Endothelial cell of umbilical vein (primary cell): ENCODE measurements at regions not wholly inside any gene's neighbourhood (a gene's known extent, or its start where the extent isn't known, plus 50 kb on each side); places are given as distances from the start of the nearest gene placed in this dataset.

Source experiments
- BruUV-seq: library from RNA; stranded (reverse); fragments of 400-500 nt; replicated peaks from 2 replicates; lab custom pipeline; 2021; lab: Mats Ljungman, UMichigan
- CTCF ChIA-PET: fragments of 300-600, 350-600 bp; sonication (Branson Sonifier 250); formaldehyde crosslinking; loops from one replicate; lab custom pipeline; 2021; ENCODE audit warnings: antibody characterized with exemption, inconsistent platforms; lab: Charles Lee
- POLR2A ChIA-PET: fragments of 300-600, 350-600 bp; sonication (Branson Sonifier 250); formaldehyde crosslinking; loops from one replicate; lab custom pipeline; 2021; ENCODE audit warnings: antibody characterized with exemption, inconsistent platforms; lab: Charles Lee
- DNase-seq: peaks from one replicate; pipeline ENCODE4 v3.0.0-alpha.2; 2011; ENCODE audit warnings: low read depth, low spot score
- FAIRE-seq: peaks from 2 replicates; lab custom pipeline; 2011; peaks lifted over from hg19 to GRCh38; lab: Jason Lieb, UNC
- H2AFZ ChIP-seq: 2 replicates; pipeline ENCODE4 v1.6.0; 2012; ENCODE audit warnings: low read depth, low read length, control low read depth, inconsistent platforms
- H3K27ac ChIP-seq: 2 replicates; pipeline ENCODE4 v1.5.1; 2011; ENCODE audit warnings: low read depth, mild to moderate bottlenecking, control low read depth, low read length, moderate library complexity; ENCODE audit not compliant: insufficient read depth
- H3K27me3 ChIP-seq, 2 experiments: 2 replicates each; pipeline versions ENCODE4 v1.6.0 to v1.6.1; 2011; ENCODE audit warnings: low read length in 2 of 2, mixed read lengths in 1 of 2; ENCODE audit not compliant: control insufficient read depth in 2 of 2, insufficient read depth in 2 of 2
- H3K36me3 ChIP-seq, 2 experiments: 2 replicates in 1 of 2; 3 replicates in 1 of 2; pipeline ENCODE4 v1.5.1; 2011; ENCODE audit warnings: low read length in 2 of 2, mild to moderate bottlenecking in 1 of 2, moderate library complexity in 1 of 2; ENCODE audit not compliant: control insufficient read depth in 2 of 2, insufficient read depth in 2 of 2; ENCODE audit errors: extremely low read depth in 1 of 2
- H3K4me1 ChIP-seq: 3 replicates; pipeline ENCODE4 v1.5.1; 2011; ENCODE audit warnings: mild to moderate bottlenecking, low read length; ENCODE audit not compliant: control insufficient read depth, insufficient read depth; ENCODE audit errors: extremely low read depth
- H3K4me2 ChIP-seq: 2 replicates; pipeline ENCODE4 v1.6.1; 2011; ENCODE audit warnings: low read length, control low read depth, mixed read lengths; ENCODE audit not compliant: insufficient read depth
- H3K4me3 ChIP-seq, 3 experiments: fragments of 200-600 bp in 1 of 3; sonication (generic), shearing (Covaris generic) in 1 of 3; replicated peaks in 1 of 3; 2 replicates each; pipeline ENCODE4 v1.5.1; 2011 to 2016; ENCODE audit warnings: control low read depth in 3 of 3, low read length in 3 of 3, mild to moderate bottlenecking in 2 of 3, inconsistent platforms in 1 of 3, low read depth in 1 of 3, moderate library complexity in 1 of 3; ENCODE audit not compliant: insufficient read depth in 1 of 3
- H3K79me2 ChIP-seq: 2 replicates; pipeline ENCODE4 v1.6.0; 2012; ENCODE audit warnings: low read length, inconsistent platforms; ENCODE audit not compliant: control insufficient read depth, insufficient read depth
- H3K9ac ChIP-seq: replicated peaks from 2 replicates; pipeline ENCODE3; 2011; ENCODE audit warnings: low read length, control low read depth; ENCODE audit not compliant: insufficient read depth; ENCODE audit errors: extremely low read depth
- H3K9me1 ChIP-seq: replicated peaks from 3 replicates; pipeline ENCODE4 v1.6.0; 2011; ENCODE audit warnings: mild to moderate bottlenecking, low read length; ENCODE audit not compliant: control insufficient read depth, insufficient read depth; ENCODE audit errors: extremely low read depth
- H3K9me3 ChIP-seq: replicated peaks from 2 replicates; pipeline ENCODE4 v1.5.1; 2012; ENCODE audit warnings: low read length, inconsistent platforms; ENCODE audit not compliant: control insufficient read depth, insufficient read depth
- H4K20me1 ChIP-seq: replicated peaks from 2 replicates; pipeline ENCODE3; 2011; ENCODE audit warnings: mild to moderate bottlenecking, low read length; ENCODE audit not compliant: control insufficient read depth, insufficient read depth; ENCODE audit errors: extremely low read depth
- EZH2 ChIP-seq: IDR thresholded peaks from 2 replicates; pipeline ENCODE4 v1.6.1; 2012; ENCODE audit warnings: borderline replicate concordance, low read depth, mild to moderate bottlenecking, moderate library complexity, low read length, inconsistent platforms; ENCODE audit not compliant: severe bottlenecking
- FOS ChIP-seq: IDR thresholded peaks from 2 replicates; pipeline ENCODE4 v1.6.1; 2011; ENCODE audit warnings: mild to moderate bottlenecking, low read length, moderate library complexity, borderline replicate concordance; ENCODE audit not compliant: insufficient read depth
- GATA2 ChIP-seq: IDR thresholded peaks from 2 replicates; pipeline ENCODE4 v1.7.0; 2011; ENCODE audit warnings: low read depth, mild to moderate bottlenecking, moderate library complexity, mixed read lengths, low read length; ENCODE audit not compliant: insufficient read length, insufficient read depth
- JUN ChIP-seq: IDR thresholded peaks from 2 replicates; pipeline ENCODE4 v1.6.1; 2011; ENCODE audit warnings: borderline replicate concordance, low read depth; ENCODE audit not compliant: insufficient read length, insufficient read depth
- MYC ChIP-seq: IDR thresholded peaks from one replicate; pipeline ENCODE4 v1.6.1; 2011; ENCODE audit warnings: mild to moderate bottlenecking, low read depth, low read length
- POLR2A ChIP-seq: IDR thresholded peaks from 2 replicates; pipeline ENCODE4 v1.6.1; 2012; ENCODE audit warnings: low read depth, mild to moderate bottlenecking, control low read depth, low read length
- POLR2AphosphoS5 ChIP-seq: IDR thresholded peaks from 2 replicates; pipeline ENCODE4 v1.6.1; 2012; ENCODE audit warnings: low read depth, mild to moderate bottlenecking, control low read depth, low read length, moderate library complexity; ENCODE audit not compliant: insufficient read depth
- dilution Hi-C: fragments of 300-500 bp; cut with MboI; formaldehyde crosslinking; loops from one replicate; pipeline ENCODE4 v1.15.0; 2019; ENCODE audit warnings: low sequenced_read_pairs; ENCODE audit not compliant: extremely low pct_ligation_motif_present
- intact Hi-C: fragments of 100-400 bp; cut with micrococcal nuclease; formaldehyde crosslinking; loops from one replicate; pipeline ENCODE4 v1.10.0; 2022
- TF ChIP-seq, protein P1 (sequence below), 2 donors: IDR thresholded peaks; 1 replicate in 1 of 2; 2 replicates in 1 of 2; pipeline ENCODE4 v1.5.1; 2011; ENCODE audit warnings: low read length in 2 of 2, mild to moderate bottlenecking in 2 of 2, moderate library complexity in 2 of 2, control low read depth in 1 of 2, inconsistent platforms in 1 of 2, low read depth in 1 of 2; ENCODE audit not compliant: insufficient read depth in 1 of 2; ENCODE audit errors: extremely low read depth in 1 of 2
- TF ChIP-seq, protein P2 (sequence below): IDR thresholded peaks from 2 replicates; pipeline ENCODE4 v1.6.1; 2011; ENCODE audit not compliant: insufficient read depth, insufficient read length

DNA sequence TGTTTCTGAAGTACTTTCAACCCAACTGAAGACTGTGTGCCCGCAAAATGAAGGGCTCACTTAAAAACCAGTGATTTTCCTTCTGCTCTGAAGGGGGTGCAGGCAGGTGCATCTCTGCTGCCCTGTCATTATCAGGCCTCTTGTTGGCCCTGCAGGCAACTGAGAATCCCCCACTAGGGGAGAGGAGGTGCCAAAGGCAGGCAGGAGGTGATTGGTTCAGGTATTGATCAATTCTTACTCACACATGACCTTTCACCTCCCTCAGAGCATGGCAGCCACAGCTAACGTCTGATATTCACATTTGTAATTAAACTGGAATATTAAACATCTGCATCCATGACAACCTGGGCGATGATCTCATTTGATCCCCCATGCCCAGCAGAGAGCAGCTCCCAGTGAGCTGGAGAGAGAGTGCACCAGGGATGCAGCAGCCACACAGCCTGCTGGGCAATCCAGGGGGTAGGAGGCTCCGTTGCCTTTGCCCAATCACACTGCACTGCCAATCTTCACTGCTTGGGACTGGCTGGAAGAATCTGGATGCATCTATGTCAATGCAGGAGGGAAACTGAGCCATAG is 267.9 kb upstream of the TSHZ3 start:
- TF ChIP-seq, protein P1, sequence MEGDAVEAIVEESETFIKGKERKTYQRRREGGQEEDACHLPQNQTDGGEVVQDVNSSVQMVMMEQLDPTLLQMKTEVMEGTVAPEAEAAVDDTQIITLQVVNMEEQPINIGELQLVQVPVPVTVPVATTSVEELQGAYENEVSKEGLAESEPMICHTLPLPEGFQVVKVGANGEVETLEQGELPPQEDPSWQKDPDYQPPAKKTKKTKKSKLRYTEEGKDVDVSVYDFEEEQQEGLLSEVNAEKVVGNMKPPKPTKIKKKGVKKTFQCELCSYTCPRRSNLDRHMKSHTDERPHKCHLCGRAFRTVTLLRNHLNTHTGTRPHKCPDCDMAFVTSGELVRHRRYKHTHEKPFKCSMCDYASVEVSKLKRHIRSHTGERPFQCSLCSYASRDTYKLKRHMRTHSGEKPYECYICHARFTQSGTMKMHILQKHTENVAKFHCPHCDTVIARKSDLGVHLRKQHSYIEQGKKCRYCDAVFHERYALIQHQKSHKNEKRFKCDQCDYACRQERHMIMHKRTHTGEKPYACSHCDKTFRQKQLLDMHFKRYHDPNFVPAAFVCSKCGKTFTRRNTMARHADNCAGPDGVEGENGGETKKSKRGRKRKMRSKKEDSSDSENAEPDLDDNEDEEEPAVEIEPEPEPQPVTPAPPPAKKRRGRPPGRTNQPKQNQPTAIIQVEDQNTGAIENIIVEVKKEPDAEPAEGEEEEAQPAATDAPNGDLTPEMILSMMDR (IDR thresholded peaks at IDR 0.05; ENCODE audit: extremely low read depth in 1 of 2, insufficient read depth in 1 of 2, low read depth in 1 of 2, low read length in 2 of 2): no peak
- TF ChIP-seq EZH2: no peak
- TF ChIP-seq, protein P2, sequence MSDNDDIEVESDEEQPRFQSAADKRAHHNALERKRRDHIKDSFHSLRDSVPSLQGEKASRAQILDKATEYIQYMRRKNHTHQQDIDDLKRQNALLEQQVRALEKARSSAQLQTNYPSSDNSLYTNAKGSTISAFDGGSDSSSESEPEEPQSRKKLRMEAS: no peak
- TF ChIP-seq JUN: no peak
- no peak for TF ChIP-seq POLR2AphosphoS5
- no peak for TF ChIP-seq GATA2
- TF ChIP-seq FOS: no peak
- no peak for TF ChIP-seq MYC
- TF ChIP-seq POLR2A: no peak
- DNase-seq: no peak
- no peak for FAIRE-seq

More for the DNA sequence above, 267.9 kb upstream of the TSHZ3 start:
- H3K9me3 ChIP-seq: peaks cover 7% of the 10 kb centered on the region
- dilution Hi-C loops: no loop called here
- H3K9me1 ChIP-seq: no peaks in the 10 kb centered on the region
- POLR2A ChIA-PET: no interaction called here
- no peaks in the 10 kb centered on the region for H3K36me3 ChIP-seq
- CTCF ChIA-PET: no interaction called here
- no peaks in the 10 kb centered on the region for H3K4me1 ChIP-seq
- H3K79me2 ChIP-seq: no peaks in the 10 kb centered on the region
- intact Hi-C loops: no loop called here
- no peaks in the 10 kb centered on the region for H3K27me3 ChIP-seq
- H2AFZ ChIP-seq: no peak overlapping the region
- H4K20me1 ChIP-seq: no peaks in the 10 kb centered on the region
- H3K4me2 ChIP-seq: no peak overlapping the region
- no TSS peak for BruUV-seq
- no peak overlapping the region for H3K4me3 ChIP-seq
- H3K9ac ChIP-seq: no peak overlapping the region
- H3K27ac ChIP-seq: no peak overlapping the region
